HL-60/S4 treated with retinoic acid at 250 ng/mL for 4 days and 3 days (cell line): ENCODE measurements at regions not wholly inside any gene's neighbourhood (a gene's known extent, or its start where the extent isn't known, plus 50 kb on each side); places are given as distances from the start of the nearest gene placed in this dataset.
"Not testable (repeated sequence)": the region's sequence is repeated elsewhere in the genome, so short reads cannot be mapped to it uniquely, and the experiment has no call there.

Source experiments
- in situ Hi-C: fragments of 300-500 bp; cut with MboI; formaldehyde crosslinking; loops from 2 replicates; pipeline ENCODE4 v1.7.0; 2022; ENCODE audit warnings: low sequenced_read_pairs

- in situ Hi-C loops: not testable (repeated sequence)
These were observed 201.6 kb downstream of the USP22 start for GRCh38 chr17:20840987-20841865.

DNA sequence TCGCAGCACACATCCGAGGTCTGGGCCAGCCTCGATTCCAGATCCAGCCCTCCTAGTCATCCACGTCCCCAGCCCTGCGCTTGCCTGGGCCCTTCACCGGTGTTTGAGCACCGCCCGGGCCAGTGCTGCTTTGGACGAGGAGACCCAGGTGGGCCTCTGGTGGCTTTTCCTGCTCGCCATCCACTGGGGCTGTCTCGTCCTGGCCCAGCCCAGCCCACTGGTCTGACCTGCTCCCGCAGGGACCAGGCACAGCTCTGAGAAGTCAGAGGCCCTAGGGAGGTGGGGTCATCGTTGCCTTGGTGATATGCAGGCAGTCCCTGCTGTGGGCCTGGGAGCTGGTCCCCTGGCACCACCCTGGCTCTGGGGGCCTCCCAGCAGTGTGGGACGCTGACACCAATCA is 200.8 kb downstream of the USP22 start:
- in situ Hi-C loops: not testable (repeated sequence)

DNA sequence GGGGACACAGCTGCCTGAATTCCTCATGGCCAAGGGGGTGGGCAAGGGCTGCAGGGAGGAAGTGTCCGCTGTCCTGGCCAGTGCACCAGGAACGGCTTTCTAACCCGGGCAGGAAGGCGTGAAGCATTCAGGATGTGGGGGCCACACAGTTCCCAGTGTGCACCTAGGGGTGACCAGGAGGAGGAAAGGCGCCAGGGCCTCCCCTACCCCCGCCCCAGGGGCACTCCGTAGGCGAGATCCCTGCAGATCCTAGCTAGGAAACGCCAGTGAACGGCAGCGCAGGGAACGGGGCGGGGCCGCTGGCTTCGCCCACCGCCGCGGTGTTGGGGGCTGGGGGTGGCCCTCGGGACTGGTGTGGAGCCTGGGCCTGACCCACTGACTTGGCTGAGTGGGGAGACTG is 199.6 kb downstream of the USP22 start:
- in situ Hi-C loops: not testable (repeated sequence)

DNA sequence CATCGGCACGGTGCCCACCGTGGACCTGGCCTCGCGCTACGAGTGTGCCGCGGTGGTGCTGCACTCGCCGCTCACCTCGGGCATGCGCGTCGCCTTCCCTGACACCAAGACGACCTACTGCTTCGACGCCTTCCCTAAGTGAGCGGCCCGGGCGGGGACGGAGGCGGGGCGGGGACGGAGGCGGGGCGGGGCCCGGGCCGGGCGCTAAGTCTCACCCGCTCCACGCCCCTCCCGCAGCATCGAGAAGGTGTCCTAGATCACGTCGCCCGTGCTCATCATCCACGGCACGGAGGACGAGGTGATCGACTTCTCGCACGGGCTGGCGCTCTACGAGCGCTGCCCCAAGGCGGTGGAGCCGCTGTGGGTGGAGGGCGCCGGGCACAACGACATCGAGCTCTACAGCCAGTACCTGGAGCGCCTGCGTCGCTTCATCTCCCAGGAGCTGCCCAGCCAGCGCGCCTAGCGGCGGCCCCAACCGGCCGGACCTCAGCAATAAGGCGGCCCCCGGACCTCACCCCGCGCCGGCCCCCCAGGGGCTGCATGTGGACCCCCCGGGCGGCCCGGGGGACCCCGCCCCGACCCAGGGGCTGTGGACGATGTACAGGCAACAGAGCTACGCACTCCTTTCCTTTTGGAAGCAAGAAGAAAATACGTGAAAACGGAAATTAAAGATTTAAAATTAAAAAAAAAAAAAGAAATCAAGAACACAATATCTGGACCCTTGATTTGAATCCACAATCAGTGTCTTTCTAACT is 198.8 kb downstream of the USP22 start:
- in situ Hi-C loops: not testable (repeated sequence)

GRCh38 chr17:20848869-20849443 is 193.9 kb downstream of the USP22 start:
- in situ Hi-C loops: not testable (repeated sequence)

DNA sequence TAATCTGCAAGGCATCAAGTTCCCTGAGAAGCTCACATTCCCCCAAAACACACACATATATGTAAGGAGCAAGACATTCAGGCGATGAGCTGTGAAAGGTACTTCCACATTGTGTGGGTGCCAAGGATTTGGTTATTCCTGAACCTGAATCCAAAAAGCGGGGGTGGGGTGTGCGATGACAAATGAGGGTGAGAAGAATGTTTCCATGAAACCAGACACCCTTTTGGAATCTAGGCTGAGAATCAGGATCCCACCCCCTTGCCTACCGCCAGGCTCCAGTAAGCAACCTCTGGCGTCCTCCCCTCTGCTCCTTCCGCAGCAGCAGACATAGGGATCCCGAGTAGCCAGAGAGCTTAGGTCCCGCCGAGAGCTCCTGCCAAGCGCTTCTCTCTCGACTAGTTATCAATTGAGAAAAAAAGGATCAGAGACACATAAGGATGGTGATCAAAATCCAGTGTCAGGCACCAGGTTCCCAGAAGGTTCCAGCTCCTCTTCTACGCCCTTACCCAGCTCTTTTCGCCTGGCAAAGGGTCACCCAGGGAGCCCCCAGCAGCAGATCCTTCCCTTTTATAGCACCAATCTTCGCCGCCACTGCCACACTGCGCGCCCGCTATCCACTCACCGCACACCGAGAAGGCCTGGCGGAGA is 191.1 kb downstream of the USP22 start:
- in situ Hi-C loops: loop anchor here (25.0 kb wide), 1 partner anchor 111 kb away; no protein-coding TSS in a partner anchor

GRCh38 chr17:20852239-20852989 is 190.4 kb downstream of the USP22 start:
- in situ Hi-C loops: loop anchor here (25.0 kb wide), 1 partner anchor 110 kb away; no protein-coding TSS in a partner anchor

- in situ Hi-C loops: loop anchor here (25.0 kb wide), 1 partner anchor 109 kb away; no protein-coding TSS in a partner anchor
These were observed 189.8 kb downstream of the USP22 start for GRCh38 chr17:20852990-20853370.

GRCh38 chr17:20855910-20856470 is 186.8 kb downstream of the USP22 start:
- in situ Hi-C loops: loop anchor here (25.0 kb wide), 1 partner anchor 106 kb away; no protein-coding TSS in a partner anchor

DNA sequence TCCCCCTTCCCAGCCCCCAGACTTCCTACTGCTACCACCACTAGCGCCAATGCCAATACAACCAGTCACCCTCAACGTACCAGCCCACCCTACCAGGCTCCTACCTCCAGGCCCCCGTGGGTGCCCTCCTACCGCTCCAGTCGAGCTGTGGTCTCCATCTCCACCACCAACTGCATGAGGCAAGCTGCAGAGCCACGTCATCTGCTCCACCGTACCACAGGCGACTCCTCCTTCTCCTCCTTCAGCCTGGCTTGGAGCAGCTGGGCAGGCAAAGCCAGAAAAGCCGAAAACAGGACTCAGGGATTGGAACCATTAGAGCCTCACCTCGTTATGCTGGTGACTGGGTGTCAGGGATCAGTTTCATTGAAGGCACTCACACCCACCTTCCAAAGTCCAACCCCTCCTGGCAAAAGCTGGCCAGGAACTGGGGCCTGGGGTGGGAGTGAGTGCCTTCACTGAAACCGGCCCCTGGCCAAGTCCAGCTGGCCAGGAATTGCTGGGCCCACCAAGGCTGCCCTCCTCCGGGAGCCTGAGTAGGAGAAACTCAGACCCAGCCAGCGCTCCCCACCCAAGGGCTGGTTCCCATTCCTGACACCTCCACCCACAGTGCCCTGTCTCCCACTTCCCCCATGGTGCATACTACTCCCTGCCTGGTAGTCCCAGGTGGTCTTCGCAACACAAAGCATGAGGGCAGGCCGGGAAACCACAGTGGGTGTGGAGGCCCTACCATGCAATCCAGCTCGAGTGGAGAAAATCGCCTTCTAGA is 176.2 kb downstream of the USP22 start:
- in situ Hi-C loops: loop anchor here (25.0 kb wide), 1 partner anchor 96 kb away; no protein-coding TSS in a partner anchor

DNA sequence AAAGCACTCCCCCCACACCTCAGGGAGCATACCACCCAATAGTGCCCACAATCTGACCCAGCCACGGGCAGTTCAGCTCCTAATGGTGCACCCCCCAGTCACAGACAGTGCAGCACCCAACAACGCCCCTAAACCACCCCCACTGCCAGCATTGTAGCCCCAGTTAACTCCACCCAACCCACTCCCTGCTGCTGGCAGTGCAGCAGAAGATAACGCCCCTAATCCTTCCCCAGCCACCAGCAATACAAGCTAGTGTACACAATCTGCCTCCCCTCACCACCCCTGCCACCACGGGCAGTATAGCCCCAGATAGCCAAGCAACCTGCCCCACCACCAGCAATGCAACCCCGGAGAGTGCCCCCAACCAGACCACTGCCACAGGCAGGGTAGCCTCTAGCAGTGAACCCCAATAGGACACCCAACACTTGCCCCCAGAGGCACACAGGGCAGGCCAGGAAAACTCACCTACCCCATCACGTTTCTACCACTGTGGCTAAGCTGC is 175.3 kb downstream of the USP22 start:
- in situ Hi-C loops: loop anchor here (25.0 kb wide), 1 partner anchor 95 kb away; no protein-coding TSS in a partner anchor

DNA sequence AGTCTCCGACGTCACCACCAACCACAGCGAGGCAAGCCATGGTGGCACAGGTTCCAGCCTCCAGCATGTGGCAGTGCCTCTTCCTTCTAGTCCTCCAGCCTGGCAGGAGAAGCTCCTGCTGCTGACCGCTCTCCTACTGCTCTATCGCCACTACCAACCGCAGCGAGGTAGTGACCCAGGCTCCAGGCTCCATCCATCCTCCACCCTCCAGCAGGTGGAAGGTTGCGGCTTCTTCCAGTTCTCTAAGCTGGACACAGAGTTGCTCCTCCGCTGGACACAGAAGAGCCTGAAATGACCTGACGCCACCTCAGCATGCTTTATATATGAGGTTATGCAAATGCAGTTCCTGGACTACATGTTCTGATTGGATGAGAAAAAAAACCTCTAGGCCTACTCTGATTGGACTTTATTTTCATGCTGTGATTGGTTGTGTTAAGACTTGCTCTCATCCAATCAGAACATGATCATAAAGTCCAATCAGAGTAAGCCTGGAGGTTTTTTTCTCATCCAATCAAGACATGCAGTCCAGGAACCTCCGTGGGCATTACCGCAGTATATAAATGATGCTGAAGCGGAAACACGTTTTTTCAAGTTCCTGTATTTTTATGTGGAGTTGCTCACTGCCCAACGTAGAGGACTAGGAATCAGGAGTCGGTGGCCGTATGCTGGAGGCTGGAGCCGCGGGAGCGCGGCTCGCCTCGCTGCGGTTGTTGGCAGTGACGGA is 174.7 kb downstream of the USP22 start:
- in situ Hi-C loops: loop anchor here (25.0 kb wide), 1 partner anchor 94 kb away; no protein-coding TSS in a partner anchor

DNA sequence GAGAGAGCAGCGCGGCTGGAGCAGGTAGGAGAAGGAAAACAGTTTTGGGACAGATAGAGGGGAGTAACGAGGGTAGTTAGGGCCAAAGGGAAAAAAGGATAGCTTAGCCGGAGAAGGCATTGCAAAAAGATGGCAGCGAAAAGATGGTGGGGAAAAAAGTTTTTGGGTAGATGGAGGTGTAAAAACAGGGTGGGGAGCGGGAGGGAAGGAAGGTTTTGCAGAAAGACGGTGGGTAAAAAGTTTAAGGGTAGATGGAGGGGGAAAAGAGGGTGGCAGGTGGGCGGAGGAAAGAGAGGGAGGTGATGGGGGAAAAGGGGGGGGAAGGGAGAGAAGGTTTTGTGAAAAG is 174.2 kb downstream of the USP22 start:
- in situ Hi-C loops: loop anchor here (25.0 kb wide), 1 partner anchor 94 kb away; no protein-coding TSS in a partner anchor

- in situ Hi-C loops: loop anchor here (25.0 kb wide), 1 partner anchor 89 kb away; no protein-coding TSS in a partner anchor
These were observed 169.6 kb downstream of the USP22 start for GRCh38 chr17:20873173-20873572.

GRCh38 chr17:20873688-20874328 is 169.0 kb downstream of the USP22 start:
- in situ Hi-C loops: loop anchor here (25.0 kb wide), 1 partner anchor 88 kb away; no protein-coding TSS in a partner anchor

DNA sequence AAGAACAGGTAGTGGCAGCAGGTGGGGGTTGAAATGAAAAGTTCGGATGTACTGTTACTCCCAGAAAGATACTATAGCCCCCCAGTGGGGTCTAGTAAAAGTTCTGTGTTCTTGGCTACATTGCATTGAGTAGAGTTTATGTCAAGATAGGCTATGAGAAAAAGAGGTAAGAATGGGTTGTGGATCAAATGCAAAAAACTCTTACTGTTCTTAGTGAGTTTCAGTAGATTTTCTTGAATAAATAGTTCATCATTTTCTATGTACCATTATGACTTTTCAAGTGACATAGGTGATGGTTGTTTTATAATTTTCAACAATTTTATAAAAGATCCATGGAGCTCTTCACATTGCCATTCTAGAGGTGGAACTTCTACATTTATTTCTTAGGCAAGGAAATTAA is 165.4 kb downstream of the USP22 start:
- in situ Hi-C loops: not testable (repeated sequence)

DNA sequence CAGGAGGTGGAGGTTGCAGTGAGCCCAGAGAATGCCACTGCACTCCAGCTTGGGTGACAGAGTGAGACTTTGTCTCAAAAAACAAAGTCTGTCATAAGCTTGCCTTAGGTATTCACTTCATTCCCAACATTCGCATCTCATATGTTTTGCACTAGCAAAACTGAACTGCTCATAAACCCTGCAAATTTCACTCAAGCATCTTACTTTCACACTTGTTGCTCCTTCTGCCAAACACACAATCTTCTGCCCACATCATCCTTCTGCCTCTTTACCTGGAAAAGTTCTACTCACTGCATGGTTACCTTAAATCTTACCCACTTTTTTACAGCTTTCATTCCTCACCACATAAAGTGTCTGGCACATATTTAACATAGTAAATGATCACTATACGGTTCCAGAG is 152.5 kb downstream of the USP22 start:
- in situ Hi-C loops: no loop called here
